ENCODE measurements at regions not wholly inside any gene's neighbourhood (a gene's known extent, or its start where the extent isn't known, plus 50 kb on each side); places are given as distances from the start of the nearest gene placed in this dataset.

DNA sequence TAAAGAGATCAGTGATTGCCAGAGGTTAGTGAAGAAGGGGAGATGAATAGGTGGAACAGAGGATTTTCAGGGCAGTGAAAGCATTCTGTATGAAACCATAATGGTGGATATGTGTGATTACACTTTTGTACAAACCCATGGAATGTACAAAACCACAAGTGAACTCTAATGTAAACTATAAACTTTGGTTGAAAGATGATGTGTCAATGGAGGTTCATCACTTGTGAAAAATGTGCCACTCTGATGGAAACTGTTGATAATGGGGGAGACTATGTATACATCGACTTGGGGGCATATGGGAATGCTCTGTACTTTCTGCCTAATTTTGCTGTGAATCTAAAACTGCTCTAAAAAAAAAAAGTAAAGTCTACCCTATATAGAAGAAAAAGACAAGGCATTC is 68.7 kb upstream of the ARHGEF3 start:
- DNase-seq (ENCODE audit: low spot score) (no peak), ATAC-seq (no peak)
- Mint-ChIP-seq H3K4me3 (no peak overlapping the region), H3K9me3 (no peaks in the 10 kb centered on the region), H3K4me1 (no peaks in the 10 kb centered on the region), H3K27me3 (ENCODE audit: low read depth) (no peaks in the 10 kb centered on the region), H3K27ac (no peak overlapping the region), H3K36me3 (no peaks in the 10 kb centered on the region)
- TF ChIP-seq SMAD4 (CRISPR knock-in tag; IDR thresholded peaks at IDR 0.05): no peak
- TF ChIP-seq, protein P1, sequence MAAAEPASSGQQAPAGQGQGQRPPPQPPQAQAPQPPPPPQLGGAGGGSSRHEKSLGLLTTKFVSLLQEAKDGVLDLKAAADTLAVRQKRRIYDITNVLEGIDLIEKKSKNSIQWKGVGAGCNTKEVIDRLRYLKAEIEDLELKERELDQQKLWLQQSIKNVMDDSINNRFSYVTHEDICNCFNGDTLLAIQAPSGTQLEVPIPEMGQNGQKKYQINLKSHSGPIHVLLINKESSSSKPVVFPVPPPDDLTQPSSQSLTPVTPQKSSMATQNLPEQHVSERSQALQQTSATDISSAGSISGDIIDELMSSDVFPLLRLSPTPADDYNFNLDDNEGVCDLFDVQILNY (CRISPR knock-in tag; IDR thresholded peaks at IDR 0.05): no peak
- no peak for TF ChIP-seq NFYB (CRISPR knock-in tag; conservative IDR thresholded peaks at IDR 0.05; ENCODE audit: low read depth)
- TF ChIP-seq JAZF1 (CRISPR knock-in tag; IDR thresholded peaks at IDR 0.05): no peak
- TF ChIP-seq TEAD1 (CRISPR knock-in tag; IDR thresholded peaks at IDR 0.05): no peak
- ChIA-PET POLR2A (no interaction called here), CTCF (no interaction called here)

DNA sequence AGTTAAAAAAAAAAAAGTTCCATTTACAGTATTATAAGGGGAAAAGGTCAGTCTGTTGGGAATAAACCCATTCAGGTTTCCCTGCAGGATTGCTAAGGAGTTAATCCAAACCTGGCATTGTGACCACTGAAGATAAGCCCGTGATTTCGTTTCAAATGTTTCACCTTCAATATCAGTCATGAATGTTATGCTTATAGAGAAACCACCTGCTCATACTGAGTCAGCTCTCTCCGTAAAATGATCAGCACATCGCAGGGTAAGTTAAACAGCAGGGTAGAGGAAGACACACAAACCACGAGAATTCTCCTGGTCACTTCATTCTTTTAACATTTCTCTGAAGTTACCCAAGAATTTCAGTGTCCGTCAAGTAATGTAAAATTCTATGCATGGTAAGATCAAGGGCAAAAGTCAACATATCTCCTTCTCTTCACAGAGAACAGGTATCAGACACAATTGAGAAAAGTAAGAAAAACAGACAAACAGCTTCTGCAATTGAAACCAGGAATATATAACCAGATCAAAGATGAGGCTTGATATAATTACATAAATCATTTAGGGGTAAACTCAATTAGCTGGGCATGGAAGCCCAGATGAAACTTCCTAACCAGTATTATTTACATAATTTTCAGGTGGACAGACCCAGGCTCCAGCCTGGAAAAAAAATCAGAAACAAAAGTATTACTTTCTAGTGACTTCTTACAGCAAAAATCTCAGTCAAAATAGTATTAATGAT is 67.6 kb upstream of the ARHGEF3 start:
- ChIA-PET CTCF (interaction anchor here (1.0 to 1.4 kb wide), 3 partner anchors 68 to 123 kb away, joined by 3 to 4 read pairs (median 3); partner anchors contain the start of gene ARHGEF3), POLR2A (no interaction called here)
- TF ChIP-seq KAT7 (CRISPR knock-in tag; IDR thresholded peaks at IDR 0.05; ENCODE audit: borderline replicate concordance) (no peak), ZNF219 (CRISPR knock-in tag; IDR thresholded peaks at IDR 0.05; ENCODE audit: borderline replicate concordance) (no peak), IRF2 (CRISPR knock-in tag; IDR thresholded peaks at IDR 0.05; ENCODE audit: borderline replicate concordance, low read depth) (no peak), ZNF671 (CRISPR knock-in tag; IDR thresholded peaks at IDR 0.05) (no peak), ZNF416 (CRISPR knock-in tag; IDR thresholded peaks at IDR 0.05) (no peak), NFATC4 (CRISPR knock-in tag; IDR thresholded peaks at IDR 0.05) (no peak)
- TF ChIP-seq, protein P2, sequence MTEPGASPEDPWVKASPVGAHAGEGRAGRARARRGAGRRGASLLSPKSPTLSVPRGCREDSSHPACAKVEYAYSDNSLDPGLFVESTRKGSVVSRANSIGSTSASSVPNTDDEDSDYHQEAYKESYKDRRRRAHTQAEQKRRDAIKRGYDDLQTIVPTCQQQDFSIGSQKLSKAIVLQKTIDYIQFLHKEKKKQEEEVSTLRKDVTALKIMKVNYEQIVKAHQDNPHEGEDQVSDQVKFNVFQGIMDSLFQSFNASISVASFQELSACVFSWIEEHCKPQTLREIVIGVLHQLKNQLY (CRISPR knock-in tag; IDR thresholded peaks at IDR 0.05): no peak
- TF ChIP-seq, protein P3, sequence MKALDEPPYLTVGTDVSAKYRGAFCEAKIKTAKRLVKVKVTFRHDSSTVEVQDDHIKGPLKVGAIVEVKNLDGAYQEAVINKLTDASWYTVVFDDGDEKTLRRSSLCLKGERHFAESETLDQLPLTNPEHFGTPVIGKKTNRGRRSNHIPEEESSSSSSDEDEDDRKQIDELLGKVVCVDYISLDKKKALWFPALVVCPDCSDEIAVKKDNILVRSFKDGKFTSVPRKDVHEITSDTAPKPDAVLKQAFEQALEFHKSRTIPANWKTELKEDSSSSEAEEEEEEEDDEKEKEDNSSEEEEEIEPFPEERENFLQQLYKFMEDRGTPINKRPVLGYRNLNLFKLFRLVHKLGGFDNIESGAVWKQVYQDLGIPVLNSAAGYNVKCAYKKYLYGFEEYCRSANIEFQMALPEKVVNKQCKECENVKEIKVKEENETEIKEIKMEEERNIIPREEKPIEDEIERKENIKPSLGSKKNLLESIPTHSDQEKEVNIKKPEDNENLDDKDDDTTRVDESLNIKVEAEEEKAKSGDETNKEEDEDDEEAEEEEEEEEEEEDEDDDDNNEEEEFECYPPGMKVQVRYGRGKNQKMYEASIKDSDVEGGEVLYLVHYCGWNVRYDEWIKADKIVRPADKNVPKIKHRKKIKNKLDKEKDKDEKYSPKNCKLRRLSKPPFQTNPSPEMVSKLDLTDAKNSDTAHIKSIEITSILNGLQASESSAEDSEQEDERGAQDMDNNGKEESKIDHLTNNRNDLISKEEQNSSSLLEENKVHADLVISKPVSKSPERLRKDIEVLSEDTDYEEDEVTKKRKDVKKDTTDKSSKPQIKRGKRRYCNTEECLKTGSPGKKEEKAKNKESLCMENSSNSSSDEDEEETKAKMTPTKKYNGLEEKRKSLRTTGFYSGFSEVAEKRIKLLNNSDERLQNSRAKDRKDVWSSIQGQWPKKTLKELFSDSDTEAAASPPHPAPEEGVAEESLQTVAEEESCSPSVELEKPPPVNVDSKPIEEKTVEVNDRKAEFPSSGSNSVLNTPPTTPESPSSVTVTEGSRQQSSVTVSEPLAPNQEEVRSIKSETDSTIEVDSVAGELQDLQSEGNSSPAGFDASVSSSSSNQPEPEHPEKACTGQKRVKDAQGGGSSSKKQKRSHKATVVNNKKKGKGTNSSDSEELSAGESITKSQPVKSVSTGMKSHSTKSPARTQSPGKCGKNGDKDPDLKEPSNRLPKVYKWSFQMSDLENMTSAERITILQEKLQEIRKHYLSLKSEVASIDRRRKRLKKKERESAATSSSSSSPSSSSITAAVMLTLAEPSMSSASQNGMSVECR (CRISPR knock-in tag; IDR thresholded peaks at IDR 0.05; ENCODE audit: borderline replicate concordance): no peak
- TF ChIP-seq, protein P4, sequence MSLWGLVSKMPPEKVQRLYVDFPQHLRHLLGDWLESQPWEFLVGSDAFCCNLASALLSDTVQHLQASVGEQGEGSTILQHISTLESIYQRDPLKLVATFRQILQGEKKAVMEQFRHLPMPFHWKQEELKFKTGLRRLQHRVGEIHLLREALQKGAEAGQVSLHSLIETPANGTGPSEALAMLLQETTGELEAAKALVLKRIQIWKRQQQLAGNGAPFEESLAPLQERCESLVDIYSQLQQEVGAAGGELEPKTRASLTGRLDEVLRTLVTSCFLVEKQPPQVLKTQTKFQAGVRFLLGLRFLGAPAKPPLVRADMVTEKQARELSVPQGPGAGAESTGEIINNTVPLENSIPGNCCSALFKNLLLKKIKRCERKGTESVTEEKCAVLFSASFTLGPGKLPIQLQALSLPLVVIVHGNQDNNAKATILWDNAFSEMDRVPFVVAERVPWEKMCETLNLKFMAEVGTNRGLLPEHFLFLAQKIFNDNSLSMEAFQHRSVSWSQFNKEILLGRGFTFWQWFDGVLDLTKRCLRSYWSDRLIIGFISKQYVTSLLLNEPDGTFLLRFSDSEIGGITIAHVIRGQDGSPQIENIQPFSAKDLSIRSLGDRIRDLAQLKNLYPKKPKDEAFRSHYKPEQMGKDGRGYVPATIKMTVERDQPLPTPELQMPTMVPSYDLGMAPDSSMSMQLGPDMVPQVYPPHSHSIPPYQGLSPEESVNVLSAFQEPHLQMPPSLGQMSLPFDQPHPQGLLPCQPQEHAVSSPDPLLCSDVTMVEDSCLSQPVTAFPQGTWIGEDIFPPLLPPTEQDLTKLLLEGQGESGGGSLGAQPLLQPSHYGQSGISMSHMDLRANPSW (CRISPR knock-in tag; conservative IDR thresholded peaks at IDR 0.05; ENCODE audit: low read depth): no peak
- DNase-seq (ENCODE audit: low spot score) (no peak), ATAC-seq (no peak)
- H3K36me3 Mint-ChIP-seq: no peaks in the 10 kb centered on the region
- H3K27me3 Mint-ChIP-seq (ENCODE audit: low read depth): no peaks in the 10 kb centered on the region
- no peaks in the 10 kb centered on the region for H3K4me1 Mint-ChIP-seq
- no peak overlapping the region for H3K27ac Mint-ChIP-seq
- peaks cover 2% of the 10 kb centered on the region for H3K9me3 Mint-ChIP-seq
- no peak overlapping the region for H3K4me3 Mint-ChIP-seq
